ENCODE measurements at regions not wholly inside any gene's neighbourhood (a gene's known extent, or its start where the extent isn't known, plus 50 kb on each side); places are given as distances from the start of the nearest gene placed in this dataset.

- DNase-seq, result no peak
Measured at GRCh38 chr2:238638982-238639628, 208.8 kb upstream of the TWIST2 start.

- DNase-seq, result no peak
Measured at GRCh38 chr2:238640486-238640885, 207.4 kb upstream of the TWIST2 start.

- DNase-seq, result no peak
Measured at GRCh38 chr2:238642973-238643372, 204.9 kb upstream of the TWIST2 start.

- DNase-seq, result no peak
Measured at GRCh38 chr2:238643400-238643907, 204.4 kb upstream of the TWIST2 start.

GRCh38 chr2:238644095-238645081 lies 203.5 kb upstream of the TWIST2 start:
- peak; percentile 55 to 85 for DNase-seq

GRCh38 chr2:238645095-238645494 lies 202.8 kb upstream of the TWIST2 start:
- no peak for DNase-seq

GRCh38 chr2:238645716-238646115 lies 202.2 kb upstream of the TWIST2 start:
- no peak for DNase-seq

- no peak for DNase-seq
Measured at GRCh38 chr2:238646281-238646680, 201.6 kb upstream of the TWIST2 start.

- DNase-seq, result no peak
Measured at GRCh38 chr2:238646803-238647202, 201.1 kb upstream of the TWIST2 start.

GRCh38 chr2:238649123-238649522 lies 198.8 kb upstream of the TWIST2 start:
- DNase-seq, result no peak

- DNase-seq, result no peak
Measured at GRCh38 chr2:238649936-238650518, 197.9 kb upstream of the TWIST2 start.

- DNase-seq, result no peak
Measured at GRCh38 chr2:238650536-238650935, 197.3 kb upstream of the TWIST2 start.

GRCh38 chr2:238651306-238652052 lies 196.4 kb upstream of the TWIST2 start:
- DNase-seq, result no peak

GRCh38 chr2:238652053-238652770 lies 195.7 kb upstream of the TWIST2 start:
- no peak for DNase-seq

GRCh38 chr2:238652771-238653157 lies 195.1 kb upstream of the TWIST2 start:
- DNase-seq, result no peak

GRCh38 chr2:238653431-238654109 lies 194.3 kb upstream of the TWIST2 start:
- DNase-seq, result no peak

- DNase-seq, result no peak
Measured at GRCh38 chr2:238654479-238655197, 193.2 kb upstream of the TWIST2 start.

- DNase-seq, result no peak
Measured at GRCh38 chr2:238655198-238655860, 192.6 kb upstream of the TWIST2 start.

GRCh38 chr2:238655974-238656722 lies 191.7 kb upstream of the TWIST2 start:
- no peak for DNase-seq

All from inflammatory macrophage treated with lipopolysaccharide for 1 hour (primary cell).